ENCODE measurements at regions not wholly inside any gene's neighbourhood (a gene's known extent, or its start where the extent isn't known, plus 50 kb on each side); places are given as distances from the start of the nearest gene placed in this dataset.
"Not testable (repeated sequence)": the region's sequence is repeated elsewhere in the genome, so short reads cannot be mapped to it uniquely, and the experiment has no call there.

- ATAC-seq (ENCODE audit: low FRiP score in 2 of 2) (no peak), DNase-seq (no peak)
- TF ChIP-seq POLR2AphosphoS5 (IDR thresholded peaks at IDR 0.05) (no peak), CTCF (IDR thresholded peaks at IDR 0.05) (no peak), POLR2A (IDR thresholded peaks at IDR 0.05) (no peak), EP300 (IDR thresholded peaks at IDR 0.05) (no peak)
- H3K27me3 ChIP-seq, result no peaks in the 10 kb centered on the region
- H3K36me3 ChIP-seq, result no peaks in the 10 kb centered on the region
- no peaks in the 10 kb centered on the region for H3K9me3 ChIP-seq
- no peak overlapping the region for H3K27ac ChIP-seq
- no peaks in the 10 kb centered on the region for H3K4me1 ChIP-seq
- 34 to 39% methylated on average over 4 of the region's 4 CpGs for WGBS, 2 donors
- no peak overlapping the region for H3K4me3 ChIP-seq
Measured at GRCh38 chr16:47978491-47979163, 177.2 kb downstream of the ABCC12 start.

- no peaks in the 10 kb centered on the region for H3K27me3 ChIP-seq
- H3K4me3 ChIP-seq, result no peak overlapping the region
- no peak overlapping the region for H3K27ac ChIP-seq
- no peaks in the 10 kb centered on the region for H3K9me3 ChIP-seq
- DNase-seq (no peak), ATAC-seq (ENCODE audit: low FRiP score in 2 of 2) (no peak)
- 45 to 65% methylated on average over 1 of the region's 1 CpG for WGBS, 2 donors
- H3K4me1 ChIP-seq, result no peaks in the 10 kb centered on the region
- H3K36me3 ChIP-seq, result no peaks in the 10 kb centered on the region
- TF ChIP-seq CTCF (IDR thresholded peaks at IDR 0.05) (no peak), POLR2AphosphoS5 (IDR thresholded peaks at IDR 0.05) (no peak), EP300 (IDR thresholded peaks at IDR 0.05) (no peak), POLR2A (IDR thresholded peaks at IDR 0.05) (no peak)
Measured at GRCh38 chr16:47977802-47978201, 178.0 kb downstream of the ABCC12 start.

- Histone ChIP-seq H3K4me1 (no peaks in the 10 kb centered on the region), H3K9me3 (no peaks in the 10 kb centered on the region), H3K4me3 (no peak overlapping the region), H3K27ac (no peak overlapping the region), H3K27me3 (no peaks in the 10 kb centered on the region), H3K36me3 (no peaks in the 10 kb centered on the region)
- WGBS, 2 donors, result 81 to 86% methylated on average over 12 of the region's 12 CpGs
- DNase-seq, result peak in 1 of 2 donors; percentile 8
- TF ChIP-seq POLR2A (IDR thresholded peaks at IDR 0.05), result no peak
- no peak for TF ChIP-seq POLR2AphosphoS5 (IDR thresholded peaks at IDR 0.05)
- no peak for TF ChIP-seq CTCF (IDR thresholded peaks at IDR 0.05)
- TF ChIP-seq EP300 (IDR thresholded peaks at IDR 0.05), result no peak
- no peak for ATAC-seq (ENCODE audit: low FRiP score in 2 of 2)
Measured at GRCh38 chr16:47976636-47977210, 179.1 kb downstream of the ABCC12 start.

GRCh38 chr16:47974971-47975370 lies 180.8 kb downstream of the ABCC12 start:
- H3K27ac ChIP-seq; DNase-seq; H3K9me3 ChIP-seq; H3K27me3 ChIP-seq; H3K4me1 ChIP-seq; ATAC-seq (ENCODE audit: low FRiP score in 2 of 2); H3K36me3 ChIP-seq; H3K4me3 ChIP-seq: not testable (repeated sequence)
- WGBS, 2 donors, result 93 to 94% methylated on average over 5 of the region's 5 CpGs

GRCh38 chr16:47973552-47973951 lies 182.2 kb downstream of the ABCC12 start:
- no peak for DNase-seq
- no peaks in the 10 kb centered on the region for H3K27me3 ChIP-seq
- TF ChIP-seq POLR2A (IDR thresholded peaks at IDR 0.05), result no peak
- no peaks in the 10 kb centered on the region for H3K9me3 ChIP-seq
- ATAC-seq (ENCODE audit: low FRiP score in 2 of 2), result no peak
- H3K4me1 ChIP-seq, result no peaks in the 10 kb centered on the region
- H3K27ac ChIP-seq, result no peak overlapping the region
- H3K4me3 ChIP-seq, result no peak overlapping the region
- H3K36me3 ChIP-seq, result no peaks in the 10 kb centered on the region
- 84% methylated on average over 7 of the region's 7 CpGs for WGBS, 2 donors
